DLD1 (cell line): ENCODE measurements at regions not wholly inside any gene's neighbourhood (a gene's known extent, or its start where the extent isn't known, plus 50 kb on each side); places are given as distances from the start of the nearest gene placed in this dataset.

Source experiments
- in situ Hi-C: cut with HindIII; loops from 2 replicates; pipeline ENCODE4 v1.10.0; 2017; ENCODE audit warnings: low sequenced_read_pairs

DNA sequence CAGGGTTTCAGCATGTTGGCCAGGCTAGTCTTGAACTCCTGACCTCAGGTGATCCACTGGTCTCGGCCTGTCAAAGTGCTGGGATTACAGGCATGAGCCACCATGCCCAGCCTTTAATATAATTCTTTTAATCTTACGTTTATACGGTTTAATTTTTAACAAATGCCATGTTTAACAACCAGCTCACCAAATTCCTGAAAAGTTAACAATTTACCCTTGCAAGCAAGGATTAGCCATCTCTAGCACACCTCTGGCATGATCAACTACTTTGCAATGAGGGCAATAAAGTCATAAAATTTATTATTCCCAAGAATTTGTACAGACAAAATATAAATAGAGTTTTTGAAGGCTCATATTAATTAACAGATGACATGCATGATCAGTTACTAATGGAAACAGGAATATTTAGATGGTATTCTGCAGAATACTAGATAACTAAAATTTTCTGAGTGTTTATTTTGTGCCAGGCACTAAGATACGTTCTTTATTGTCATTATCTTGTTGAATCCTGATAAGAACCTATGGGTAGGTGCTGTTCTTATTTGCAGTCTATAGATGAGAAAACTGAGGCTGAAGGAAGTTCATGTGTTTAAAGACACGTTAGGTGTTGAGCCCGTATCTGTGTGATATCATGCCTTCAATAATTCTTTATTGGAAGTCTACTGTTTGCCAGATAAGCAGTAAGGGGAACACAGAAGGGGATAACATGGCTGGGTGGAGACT, 190.1 kb downstream of the CDCA7 start:
- in situ Hi-C loops: no loop called here

DNA sequence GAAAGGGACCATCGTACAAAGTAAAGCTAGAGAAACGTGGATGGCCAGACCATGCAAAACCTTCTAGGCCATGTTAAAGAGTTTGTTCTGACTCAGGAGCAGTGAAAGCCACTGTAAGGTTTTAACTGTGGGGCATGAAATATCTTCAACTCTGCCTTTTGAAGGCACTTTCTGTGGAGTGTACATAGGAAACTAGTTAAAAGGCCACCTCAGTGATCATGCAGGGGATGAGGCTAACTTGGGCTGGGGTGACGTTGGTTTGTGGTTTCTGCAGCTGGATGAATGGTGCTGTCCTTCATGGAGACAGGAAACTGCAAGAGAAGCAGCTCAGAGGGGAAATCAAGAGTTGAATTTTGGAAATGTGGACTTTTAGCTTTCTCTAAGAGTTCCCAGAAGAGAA, 190.7 kb downstream of the CDCA7 start:
- in situ Hi-C loops: no loop called here

DNA sequence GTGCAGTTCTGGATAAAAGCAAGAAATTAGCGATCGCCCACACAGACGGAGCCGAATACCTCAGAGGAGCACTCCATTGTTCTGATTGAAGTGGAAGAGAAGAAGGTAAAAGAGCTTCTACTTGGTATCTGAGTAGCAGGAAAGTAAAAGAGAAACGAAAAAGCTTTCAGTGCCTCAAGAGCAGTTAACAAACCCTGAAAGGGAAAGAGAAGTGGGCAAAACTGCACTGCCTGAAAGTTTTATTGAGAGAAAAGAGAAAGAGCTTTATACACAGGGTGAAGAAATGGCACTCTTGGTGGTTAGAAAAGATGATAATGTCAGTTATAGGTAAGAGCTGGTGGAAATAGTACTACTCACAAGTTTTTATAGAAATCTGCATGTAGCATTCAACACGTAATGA, 192.8 kb downstream of the CDCA7 start:
- in situ Hi-C loops: no loop called here

DNA sequence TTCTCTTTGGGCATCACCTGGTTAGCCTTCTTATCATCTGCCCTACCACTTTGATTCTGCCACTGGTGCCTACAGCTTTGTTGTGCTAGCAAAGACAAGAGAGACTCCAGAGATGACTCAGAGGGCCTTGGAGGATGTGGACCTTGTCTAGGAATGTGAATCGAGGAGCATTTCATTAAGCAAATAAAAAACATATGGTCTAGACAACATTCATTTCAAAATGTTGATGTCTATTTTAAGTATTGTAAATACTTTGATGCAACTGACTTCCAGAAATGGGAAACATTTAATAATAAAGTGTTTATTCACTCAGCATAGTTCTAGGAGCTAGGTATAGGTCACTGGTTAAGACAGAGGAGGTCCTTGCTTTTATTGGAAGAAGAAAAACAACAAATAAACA, 195.5 kb downstream of the CDCA7 start:
- in situ Hi-C loops: no loop called here

DNA sequence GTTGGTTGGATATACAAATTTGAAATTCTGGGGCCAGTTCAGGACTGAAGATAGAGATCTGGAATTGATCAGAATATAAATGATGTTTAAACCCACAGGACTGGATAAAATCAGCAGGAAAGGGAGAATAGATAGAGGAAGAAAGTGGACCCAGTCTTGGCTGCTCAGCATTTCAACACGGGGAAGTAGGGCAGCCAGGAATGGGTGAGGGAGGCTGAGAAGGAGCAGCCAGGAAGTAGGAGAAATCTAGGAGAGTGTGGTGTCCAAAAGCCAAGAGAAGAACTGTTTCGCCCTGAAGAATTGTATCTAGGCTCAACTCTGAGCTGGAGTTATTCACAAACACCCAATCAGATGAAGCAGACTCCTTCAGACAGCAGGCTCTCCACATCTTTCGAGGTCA, 197.9 kb downstream of the CDCA7 start:
- in situ Hi-C loops: no loop called here

DNA sequence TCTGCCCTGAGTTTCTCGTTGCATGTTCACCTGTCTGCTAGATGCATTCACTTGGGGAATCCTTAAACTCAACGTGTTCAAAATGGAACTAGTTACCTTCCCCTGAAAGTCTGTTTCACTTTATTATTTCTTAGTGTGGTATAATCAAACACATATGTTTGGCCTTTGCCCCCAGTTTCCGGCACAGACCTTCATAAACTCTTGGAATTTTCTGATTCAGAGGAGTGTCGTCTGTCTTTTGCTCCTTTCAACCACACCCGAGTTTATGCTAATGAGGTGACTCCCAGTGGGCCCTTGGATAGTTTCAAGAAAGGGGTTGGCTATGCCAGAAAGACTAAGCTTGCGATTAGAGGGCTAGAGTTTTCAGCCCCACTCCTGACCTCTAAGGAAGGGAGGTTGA, 198.9 kb downstream of the CDCA7 start:
- in situ Hi-C loops: no loop called here

DNA sequence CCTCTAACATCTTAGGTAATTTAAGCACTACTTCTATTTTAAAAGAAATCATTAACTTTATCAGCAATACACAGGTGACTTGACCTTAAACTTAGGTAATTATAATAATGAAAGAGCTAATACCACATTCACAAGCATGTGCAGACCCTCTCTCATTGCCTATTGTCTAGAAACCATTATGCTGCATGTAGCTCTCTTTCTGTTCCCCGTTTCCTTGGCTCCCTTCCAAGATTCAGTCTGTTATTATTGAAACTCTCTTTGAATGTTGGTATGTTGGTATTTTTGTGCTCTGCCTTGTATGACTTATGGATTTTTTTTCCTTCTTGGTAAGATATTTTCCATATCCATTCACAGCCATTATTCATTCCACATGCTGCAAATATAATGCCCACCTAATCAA, 201.2 kb downstream of the CDCA7 start:
- in situ Hi-C loops: no loop called here

DNA sequence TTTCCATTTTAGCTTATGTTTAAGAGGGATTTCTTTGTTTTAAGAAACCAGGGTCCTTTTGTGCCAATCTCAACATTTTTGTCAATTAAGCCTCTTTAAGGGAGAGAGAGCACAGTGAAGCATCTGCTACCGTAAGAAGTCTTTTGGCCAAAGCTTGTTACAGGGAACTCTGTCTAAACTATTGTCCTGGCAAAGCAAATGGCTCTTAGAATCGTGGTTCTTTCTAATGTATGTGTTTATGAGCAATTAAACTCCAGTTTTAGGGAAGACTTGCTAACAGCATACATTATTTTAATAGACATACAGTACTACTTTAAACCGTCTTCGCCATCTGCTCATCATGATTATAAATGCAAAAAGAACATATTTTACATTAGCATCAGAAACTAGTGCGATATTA, 202.1 kb downstream of the CDCA7 start:
- in situ Hi-C loops: no loop called here

DNA sequence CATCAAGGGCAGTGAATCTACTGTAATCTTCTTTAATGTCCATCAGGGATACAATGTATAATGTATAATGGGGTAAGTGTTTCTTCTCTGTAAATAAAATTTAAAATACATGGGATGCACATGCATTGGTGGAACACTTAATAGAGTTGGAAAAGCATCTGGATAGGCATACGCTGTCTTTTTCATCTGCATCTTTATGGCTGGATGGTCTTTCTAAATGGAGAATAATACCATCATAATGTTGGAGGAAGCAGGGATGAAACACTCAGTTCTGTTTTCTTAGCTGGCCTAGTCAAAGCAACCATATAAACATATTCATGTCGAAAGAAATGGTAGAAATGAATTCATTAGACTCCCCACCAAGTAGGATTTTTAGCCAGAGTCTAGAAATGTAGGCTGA, 202.8 kb downstream of the CDCA7 start:
- in situ Hi-C loops: no loop called here

DNA sequence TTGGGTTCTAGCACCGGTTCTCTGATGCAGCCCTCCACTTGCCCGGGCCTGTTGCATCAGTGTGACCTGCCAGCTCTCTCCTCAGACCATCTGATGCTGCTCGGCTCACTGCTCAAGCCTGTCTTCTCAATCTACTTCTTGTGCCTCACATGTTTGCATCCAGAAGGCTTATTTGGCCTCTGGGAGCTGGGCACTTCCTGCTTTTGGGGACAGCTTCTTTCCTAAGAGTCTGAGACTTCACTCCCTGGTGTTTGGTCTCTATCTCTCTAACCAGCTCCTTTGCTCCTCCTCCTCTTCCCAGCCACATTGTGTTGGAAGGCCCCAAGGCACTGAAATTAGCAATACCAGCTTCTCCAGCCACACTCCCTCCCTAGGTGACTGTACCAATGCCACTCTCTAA, 212.8 kb downstream of the CDCA7 start:
- in situ Hi-C loops: no loop called here

DNA sequence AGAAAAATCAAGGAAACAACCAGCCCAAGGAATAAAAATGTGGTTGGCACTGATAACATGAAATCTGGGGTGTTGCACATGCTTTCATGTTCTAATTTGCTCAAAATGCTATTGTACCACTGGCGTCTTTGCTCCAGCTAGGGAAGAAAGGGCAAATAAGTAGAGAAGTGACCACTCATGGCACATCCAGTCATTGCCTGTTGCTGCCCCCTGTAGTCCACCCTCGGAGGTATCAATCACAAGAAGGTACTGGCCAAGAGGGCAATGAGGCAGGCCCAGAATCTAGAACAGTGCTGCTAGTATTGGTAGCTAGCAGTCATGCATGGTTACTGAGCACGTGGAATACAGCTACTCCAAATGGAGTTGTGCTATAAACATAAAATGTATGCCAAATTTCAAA, 213.4 kb downstream of the CDCA7 start:
- in situ Hi-C loops: no loop called here

DNA sequence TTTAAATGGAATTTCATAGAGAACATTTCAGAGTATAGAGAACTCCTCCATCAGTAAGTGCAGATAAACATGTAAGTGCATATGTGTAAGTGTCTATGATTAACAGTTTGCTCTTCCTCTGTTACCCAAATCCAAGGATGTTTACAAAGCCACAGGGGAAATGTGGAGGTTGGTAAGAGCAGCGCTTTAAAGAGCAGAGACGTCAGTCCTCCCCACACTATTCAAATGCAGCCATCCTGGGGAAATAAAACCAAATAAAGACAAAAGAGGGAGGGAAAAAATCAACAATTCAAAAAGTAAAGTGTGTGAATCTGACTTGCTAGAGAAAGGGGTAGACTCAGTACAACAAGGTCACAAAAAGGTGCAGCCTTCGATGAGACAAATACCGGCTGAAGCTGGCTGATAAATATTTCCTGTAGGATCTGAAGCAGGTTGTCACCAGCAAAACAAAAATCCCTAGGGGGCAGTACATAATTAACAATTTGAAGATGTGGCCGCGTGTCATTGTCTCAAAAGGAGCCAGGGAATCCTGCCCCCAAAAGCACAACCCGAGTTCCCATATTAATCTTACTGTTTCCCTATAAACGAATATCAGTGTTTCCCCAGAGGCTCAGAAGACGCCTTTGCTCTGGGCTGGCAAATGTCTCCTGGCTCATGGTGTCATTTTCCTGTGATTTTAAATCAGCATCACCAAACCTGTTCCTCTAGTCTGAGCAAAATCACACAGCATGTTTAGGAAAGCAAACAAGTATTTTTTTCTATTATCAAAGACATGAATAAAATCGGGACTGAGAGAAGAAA, 216.5 kb downstream of the CDCA7 start:
- in situ Hi-C loops: loop anchor here (10.0 kb wide), 1 partner anchor 74 kb away; no protein-coding TSS in a partner anchor

DNA sequence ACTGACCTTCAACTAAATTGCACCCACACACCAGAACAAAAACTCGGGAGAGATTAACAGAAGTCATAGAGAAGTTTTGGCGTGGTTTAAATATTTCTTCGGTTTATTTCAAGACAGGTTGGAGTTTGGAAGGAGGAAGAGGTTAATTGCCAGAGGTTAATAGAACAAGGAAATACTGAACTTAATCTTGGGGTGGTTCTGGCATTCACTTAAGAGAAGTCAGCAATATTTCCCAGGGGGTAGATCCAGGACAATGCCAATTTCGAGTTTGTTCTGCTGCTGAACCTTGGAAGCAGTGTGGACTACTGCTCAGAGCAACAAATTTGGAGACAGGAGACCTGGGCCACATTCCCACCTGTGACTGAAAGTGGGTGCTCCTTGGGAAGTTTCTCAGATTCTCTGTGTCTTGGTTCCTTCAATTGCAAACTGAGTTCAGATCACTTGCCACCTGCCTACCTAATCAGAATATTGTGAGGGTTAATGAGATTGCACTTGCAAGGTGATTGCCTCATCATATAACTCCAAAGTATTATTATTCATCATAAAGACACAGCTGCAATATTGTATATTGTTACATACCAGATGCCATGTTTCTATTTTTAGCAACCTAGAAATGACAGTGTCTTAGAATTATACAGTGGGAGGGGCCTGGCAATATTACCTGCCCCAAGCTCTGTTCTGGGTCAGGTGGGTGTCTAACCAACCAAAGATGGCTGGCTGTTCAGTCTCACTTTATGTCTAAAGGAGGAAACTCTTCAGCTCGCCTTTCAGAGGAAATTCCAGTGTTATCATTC, 217.4 kb downstream of the CDCA7 start:
- in situ Hi-C loops: loop anchor here (10.0 kb wide), 1 partner anchor 73 kb away; no protein-coding TSS in a partner anchor

DNA sequence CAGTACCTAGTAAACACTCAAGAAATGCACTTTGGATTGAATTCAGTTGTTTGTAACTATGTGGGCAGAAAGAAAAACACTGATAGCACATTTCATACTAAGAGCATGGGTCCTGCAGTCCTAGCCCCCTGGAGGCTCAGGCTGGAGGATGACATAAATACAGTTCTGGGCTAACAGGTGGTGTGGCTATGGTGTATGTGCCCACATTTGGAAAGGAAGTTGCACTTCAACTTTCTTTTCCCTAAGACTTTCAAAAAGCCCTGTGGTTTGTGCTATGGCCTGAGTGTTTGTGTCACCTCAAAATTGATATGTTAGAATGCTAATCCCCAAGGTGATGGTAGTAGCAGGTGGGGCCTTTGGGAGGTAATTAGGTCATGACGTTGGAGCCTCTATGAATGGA, 218.2 kb downstream of the CDCA7 start:
- in situ Hi-C loops: loop anchor here (10.0 kb wide), 1 partner anchor 72 kb away; no protein-coding TSS in a partner anchor

DNA sequence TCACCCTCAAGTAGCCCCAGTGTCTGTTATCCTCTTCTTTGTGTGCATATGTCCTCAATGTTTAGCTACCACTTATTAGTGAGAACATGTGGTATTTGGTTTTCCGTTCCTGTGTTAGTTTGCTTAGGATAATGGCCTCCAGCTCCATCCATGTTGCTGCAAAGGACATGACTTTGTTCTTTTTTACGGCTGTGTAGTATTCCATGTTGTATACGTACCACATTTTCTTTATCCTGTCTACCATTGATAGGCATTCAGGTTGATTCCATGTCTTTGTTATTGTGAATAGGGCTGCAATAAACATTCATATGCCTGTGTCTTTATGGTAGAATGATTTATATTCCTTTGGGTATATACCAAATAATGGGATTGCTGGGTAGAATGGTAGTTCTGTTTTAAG, 219.1 kb downstream of the CDCA7 start:
- in situ Hi-C loops: loop anchor here (10.0 kb wide), 1 partner anchor 71 kb away; no protein-coding TSS in a partner anchor

DNA sequence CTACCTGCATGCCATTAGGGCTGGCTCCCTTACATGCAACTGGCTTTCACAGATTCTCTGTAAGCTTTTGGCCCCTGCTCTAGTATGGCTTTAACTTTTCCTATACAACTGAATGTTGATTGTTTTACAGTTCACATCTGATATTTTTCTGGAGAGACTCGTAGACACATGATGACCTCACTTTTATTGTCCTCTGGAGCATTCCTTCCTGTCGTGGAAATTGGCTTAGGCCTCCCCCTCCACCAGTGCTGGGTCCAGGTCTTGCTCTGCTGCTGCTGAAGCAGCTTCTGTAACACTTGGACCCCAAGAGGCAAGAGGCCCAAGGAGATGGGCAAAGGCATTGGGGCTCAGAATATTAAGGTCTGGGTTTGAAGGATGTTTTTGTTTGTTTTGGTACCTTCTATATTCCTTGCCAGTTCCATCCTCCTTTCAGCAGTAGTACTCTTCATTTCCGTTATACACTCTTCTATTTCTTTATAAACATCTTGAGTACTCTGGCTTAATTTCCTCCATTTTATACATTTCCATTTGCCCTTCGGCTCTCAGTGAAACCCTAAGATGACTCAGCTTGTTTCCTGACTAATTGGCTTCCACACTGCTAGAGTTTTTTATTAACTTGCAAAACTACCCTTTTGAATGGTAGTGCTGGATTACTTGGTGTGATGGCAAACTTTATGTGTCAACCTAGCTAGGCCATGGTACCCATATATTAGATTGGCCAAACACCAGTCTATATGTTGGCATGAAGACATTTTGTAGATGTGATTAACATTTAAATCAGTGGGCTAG, 219.8 kb downstream of the CDCA7 start:
- in situ Hi-C loops: loop anchor here (10.0 kb wide), 1 partner anchor 70 kb away; no protein-coding TSS in a partner anchor

DNA sequence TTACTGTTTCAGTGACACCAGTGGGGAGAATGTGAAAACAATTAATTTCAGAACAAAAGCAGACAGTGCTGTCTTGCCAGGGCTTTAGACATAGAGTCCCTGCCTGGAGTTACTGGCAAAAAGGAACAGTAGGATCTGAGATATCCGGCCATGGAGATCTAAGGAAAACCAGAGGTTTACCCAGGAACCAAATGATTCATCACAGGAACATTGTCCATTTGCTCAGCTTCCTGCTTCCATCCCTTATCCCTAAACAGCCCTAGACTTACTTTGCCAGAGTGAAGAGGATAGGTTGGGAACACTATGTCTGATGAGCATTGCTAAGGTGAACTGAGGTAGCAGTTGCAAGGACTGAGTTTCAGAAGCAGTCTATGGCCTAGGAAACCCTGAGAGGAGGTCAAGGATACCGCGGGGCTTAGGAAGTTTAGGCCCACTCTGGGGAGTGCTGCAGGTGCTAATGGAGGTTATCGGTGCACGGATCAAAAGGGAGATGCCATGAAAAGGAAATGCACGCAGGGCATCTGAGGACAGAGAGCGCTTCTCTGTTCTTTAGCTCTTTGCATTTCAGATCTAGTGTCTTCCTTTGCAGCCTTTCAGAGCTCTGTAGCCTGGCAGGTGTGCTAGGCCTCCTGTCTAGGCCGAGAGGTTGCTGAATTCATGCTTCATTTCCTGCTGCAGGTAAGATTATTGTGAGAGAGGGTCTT, 223.9 kb downstream of the CDCA7 start:
- in situ Hi-C loops: loop anchor here (10.0 kb wide), 1 partner anchor 66 kb away; no protein-coding TSS in a partner anchor

DNA sequence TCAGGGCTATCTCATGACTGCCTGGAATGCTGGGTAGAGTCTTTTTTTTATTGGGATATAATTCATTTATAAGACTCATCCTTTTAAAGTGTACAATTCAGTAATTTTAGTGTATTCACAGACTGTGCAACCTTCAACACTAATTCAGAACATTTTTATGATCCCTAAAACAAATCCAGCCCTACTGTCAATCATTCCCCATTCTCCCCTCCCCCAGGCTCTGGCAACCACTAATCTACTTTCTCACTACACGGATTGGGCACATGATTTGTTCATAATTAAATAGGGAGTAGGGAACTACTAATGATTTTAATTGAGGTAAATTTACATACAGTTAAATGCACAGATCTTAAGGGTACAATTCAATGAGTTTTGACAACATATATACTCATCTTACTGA, 225.7 kb downstream of the CDCA7 start:
- in situ Hi-C loops: no loop called here

DNA sequence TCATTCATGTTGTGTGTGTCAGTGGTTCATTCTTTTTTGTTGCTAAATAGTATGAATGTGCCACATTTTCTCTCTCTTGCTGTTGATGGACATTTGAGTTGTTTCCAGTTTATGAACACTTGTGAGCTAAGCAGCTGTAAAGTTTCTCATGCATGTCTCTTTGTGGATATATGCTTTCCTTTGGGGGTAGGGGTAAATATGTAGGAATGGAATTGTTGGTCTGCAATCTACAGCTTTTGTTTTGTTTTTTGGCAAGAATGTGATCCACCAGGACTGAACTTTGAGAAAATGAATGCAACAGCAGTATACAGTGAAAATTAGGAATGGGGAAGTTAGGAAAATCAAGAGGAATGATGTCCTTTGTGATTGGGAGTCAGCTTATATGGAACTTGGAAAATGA, 226.3 kb downstream of the CDCA7 start:
- in situ Hi-C loops: no loop called here

DNA sequence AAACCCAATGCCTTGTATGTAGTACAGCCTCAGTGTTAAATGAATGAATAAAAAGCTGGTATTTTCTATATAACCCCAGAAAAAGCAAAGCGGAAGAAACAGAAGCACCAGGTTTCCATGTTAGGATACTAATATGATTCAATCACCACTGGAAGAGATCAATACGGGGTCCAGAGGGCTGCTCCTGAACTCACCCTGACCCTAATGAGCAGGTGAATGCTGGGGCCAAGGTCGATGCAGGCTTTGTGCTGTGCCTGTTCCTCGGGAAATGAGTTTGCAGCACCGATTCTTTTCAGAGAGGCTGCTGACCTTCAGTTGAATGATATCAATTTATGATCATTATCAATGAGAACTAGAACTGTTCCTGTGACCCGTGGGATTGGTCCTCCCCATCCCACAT, 228.5 kb downstream of the CDCA7 start:
- in situ Hi-C loops: no loop called here
